HTR-8/SVneo (cell line): ENCODE measurements at regions not wholly inside any gene's neighbourhood (a gene's known extent, or its start where the extent isn't known, plus 50 kb on each side); places are given as distances from the start of the nearest gene placed in this dataset.

Experiments
- DNase-seq: peaks from one replicate; pipeline ENCODE4 v3.0.0; 2011; ENCODE audit warnings: low spot score, mixed read lengths; ENCODE audit not compliant: insufficient read length
- FAIRE-seq: peaks from 2 replicates; lab custom pipeline; 2011; peaks lifted over from hg19 to GRCh38; lab: Jason Lieb, UNC

GRCh38 chr1:69272684-69273083 lies 295.0 kb upstream of the LRRC7 start:
- DNase-seq (no peak), FAIRE-seq (no peak)

- DNase-seq: no peak
- no peak for FAIRE-seq
These were observed 288.8 kb upstream of the LRRC7 start for GRCh38 chr1:69278923-69279322.

GRCh38 chr1:69283516-69283915 lies 284.2 kb upstream of the LRRC7 start:
- DNase-seq: no peak
- no peak for FAIRE-seq

GRCh38 chr1:69284508-69284907 lies 283.2 kb upstream of the LRRC7 start:
- FAIRE-seq (no peak), DNase-seq (no peak)

GRCh38 chr1:69288416-69288815 lies 279.3 kb upstream of the LRRC7 start:
- DNase-seq: no peak
- no peak for FAIRE-seq

GRCh38 chr1:69290291-69290690 lies 277.4 kb upstream of the LRRC7 start:
- DNase-seq (no peak), FAIRE-seq (no peak)

- FAIRE-seq (no peak), DNase-seq (no peak)
These were observed 276.2 kb upstream of the LRRC7 start for GRCh38 chr1:69291541-69291940.

GRCh38 chr1:69292833-69293232 lies 274.9 kb upstream of the LRRC7 start:
- no peak for FAIRE-seq

GRCh38 chr1:69294171-69294570 lies 273.6 kb upstream of the LRRC7 start:
- no peak for FAIRE-seq

More at GRCh38 chr1:69292833-69293232, 274.9 kb upstream of the LRRC7 start:
- DNase-seq: no peak

GRCh38 chr1:69295265-69295664 lies 272.5 kb upstream of the LRRC7 start:
- DNase-seq (no peak), FAIRE-seq (no peak)

More at GRCh38 chr1:69294171-69294570, 273.6 kb upstream of the LRRC7 start:
- DNase-seq: no peak

- FAIRE-seq: no peak
These were observed 262.1 kb upstream of the LRRC7 start for GRCh38 chr1:69305621-69306020.

GRCh38 chr1:69312055-69312732 lies 255.5 kb upstream of the LRRC7 start:
- DNase-seq: no peak
- no peak for FAIRE-seq

More at GRCh38 chr1:69305621-69306020, 262.1 kb upstream of the LRRC7 start:
- no peak for DNase-seq

GRCh38 chr1:69313118-69313517 lies 254.6 kb upstream of the LRRC7 start:
- no peak for DNase-seq
- no peak for FAIRE-seq

- DNase-seq: no peak
- no peak for FAIRE-seq
These were observed 252.3 kb upstream of the LRRC7 start for GRCh38 chr1:69315416-69315815.

GRCh38 chr1:69315823-69316222 lies 251.9 kb upstream of the LRRC7 start:
- FAIRE-seq (no peak), DNase-seq (no peak)

- DNase-seq: no peak
- FAIRE-seq: no peak
These were observed 248.4 kb upstream of the LRRC7 start for GRCh38 chr1:69319287-69319686.

- DNase-seq (no peak), FAIRE-seq (no peak)
These were observed 246.9 kb upstream of the LRRC7 start for GRCh38 chr1:69320757-69321211.

GRCh38 chr1:69321311-69321710 lies 246.4 kb upstream of the LRRC7 start:
- FAIRE-seq: no peak

GRCh38 chr1:69328186-69328585 lies 239.5 kb upstream of the LRRC7 start:
- DNase-seq: no peak
- no peak for FAIRE-seq

More at GRCh38 chr1:69321311-69321710, 246.4 kb upstream of the LRRC7 start:
- no peak for DNase-seq

GRCh38 chr1:69363236-69363635 lies 204.5 kb upstream of the LRRC7 start:
- no peak for FAIRE-seq
- DNase-seq: no peak

- FAIRE-seq: no peak
- DNase-seq: no peak
These were observed 194.2 kb upstream of the LRRC7 start for GRCh38 chr1:69373520-69373919.

GRCh38 chr1:69376408-69376807 lies 191.3 kb upstream of the LRRC7 start:
- no peak for DNase-seq
- FAIRE-seq: no peak
